Peyer's patch (tissue), 4 donors: ENCODE measurements at regions not wholly inside any gene's neighbourhood (a gene's known extent, or its start where the extent isn't known, plus 50 kb on each side); places are given as distances from the start of the nearest gene placed in this dataset.

Source experiments
- POLR2A ChIP-seq, 2 donors: fragments of 450-650 bp; IDR thresholded peaks; one replicate each; pipeline ENCODE4 v1.5.1; 2017; ENCODE audit warnings: antibody characterized with exemption in 2 of 2, mild to moderate bottlenecking in 2 of 2, moderate library complexity in 2 of 2
- TF ChIP-seq, protein P1 (sequence below), 6 experiments: fragments of 450-650 bp in 4 of 6; fragments of 200-600 bp in 2 of 6; sonication (generic) in 1 of 6; IDR thresholded peaks; one replicate each; pipeline ENCODE4 v1.5.1; 2017 to 2019; ENCODE audit warnings: antibody characterized with exemption in 6 of 6, mild to moderate bottlenecking in 3 of 6, moderate library complexity in 1 of 6

DNA sequence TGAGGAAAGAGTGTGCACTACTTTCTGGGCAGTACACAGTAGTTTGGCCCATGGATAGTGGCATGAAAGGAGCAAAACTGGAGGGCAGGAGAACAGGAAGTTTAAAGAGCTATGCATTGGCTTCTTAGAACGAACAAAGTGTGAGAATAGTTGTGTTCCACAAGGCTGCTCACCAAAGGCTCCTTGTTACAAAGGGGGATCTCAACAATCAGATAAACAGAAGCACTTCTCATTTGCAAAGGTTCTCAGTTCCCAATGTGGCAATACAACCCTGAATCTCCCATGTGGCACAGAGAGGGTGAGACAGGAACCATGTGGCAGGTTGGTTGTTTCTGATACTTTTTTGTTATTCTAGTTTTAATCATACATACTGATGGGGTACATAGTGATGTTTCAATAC, 158.4 kb downstream of the CARTPT start:
- TF ChIP-seq, protein P1, sequence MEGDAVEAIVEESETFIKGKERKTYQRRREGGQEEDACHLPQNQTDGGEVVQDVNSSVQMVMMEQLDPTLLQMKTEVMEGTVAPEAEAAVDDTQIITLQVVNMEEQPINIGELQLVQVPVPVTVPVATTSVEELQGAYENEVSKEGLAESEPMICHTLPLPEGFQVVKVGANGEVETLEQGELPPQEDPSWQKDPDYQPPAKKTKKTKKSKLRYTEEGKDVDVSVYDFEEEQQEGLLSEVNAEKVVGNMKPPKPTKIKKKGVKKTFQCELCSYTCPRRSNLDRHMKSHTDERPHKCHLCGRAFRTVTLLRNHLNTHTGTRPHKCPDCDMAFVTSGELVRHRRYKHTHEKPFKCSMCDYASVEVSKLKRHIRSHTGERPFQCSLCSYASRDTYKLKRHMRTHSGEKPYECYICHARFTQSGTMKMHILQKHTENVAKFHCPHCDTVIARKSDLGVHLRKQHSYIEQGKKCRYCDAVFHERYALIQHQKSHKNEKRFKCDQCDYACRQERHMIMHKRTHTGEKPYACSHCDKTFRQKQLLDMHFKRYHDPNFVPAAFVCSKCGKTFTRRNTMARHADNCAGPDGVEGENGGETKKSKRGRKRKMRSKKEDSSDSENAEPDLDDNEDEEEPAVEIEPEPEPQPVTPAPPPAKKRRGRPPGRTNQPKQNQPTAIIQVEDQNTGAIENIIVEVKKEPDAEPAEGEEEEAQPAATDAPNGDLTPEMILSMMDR (IDR thresholded peaks at IDR 0.05) = no peak
- TF ChIP-seq POLR2A (IDR thresholded peaks at IDR 0.05) = no peak
